Gastrocnemius medialis (tissue), 4 donors: ENCODE measurements at regions not wholly inside any gene's neighbourhood (a gene's known extent, or its start where the extent isn't known, plus 50 kb on each side); places are given as distances from the start of the nearest gene placed in this dataset.

Source experiments
- ATAC-seq, 2 donors: fragments of 150-250 bp; one replicate each; pipeline ENCODE4 v1.9.1; 2016
- DNase-seq, 2 donors: peaks; one replicate each; pipeline ENCODE4 v3.0.0-alpha.2; 2019
- H3K27ac ChIP-seq, 4 donors: fragments of 200-600 bp; sonication (generic); 1 replicate in 1 of 4; 2 replicates in 3 of 4; pipeline ENCODE4 v1.5.1; 2016 to 2018; ENCODE audit warnings: mild to moderate bottlenecking in 2 of 4, moderate library complexity in 1 of 4
- H3K27me3 ChIP-seq, 3 donors: fragments of 200-600 bp; sonication (generic) in 2 of 3; 1 replicate in 1 of 3; 2 replicates in 2 of 3; pipeline versions ENCODE4 v1.5.1 to v1.6.0; 2016 to 2019; ENCODE audit warnings: mild to moderate bottlenecking in 1 of 3, moderate library complexity in 1 of 3
- H3K36me3 ChIP-seq, 2 donors: fragments of 200-600 bp; sonication (generic) in 1 of 2; one replicate each; pipeline ENCODE4 v1.5.1; 2017 to 2018
- H3K4me1 ChIP-seq, 2 donors: fragments of 200-600 bp; sonication (generic) in 1 of 2; one replicate each; pipeline ENCODE4 v1.5.1; 2016 to 2017; ENCODE audit warnings: mild to moderate bottlenecking in 2 of 2
- H3K4me3 ChIP-seq, 4 donors: fragments of 200-600 bp; sonication (generic) in 3 of 4; 1 replicate in 1 of 4; 2 replicates in 3 of 4; pipeline ENCODE4 v1.5.1; 2016 to 2019; ENCODE audit warnings: mild to moderate bottlenecking in 2 of 4
- H3K9me3 ChIP-seq, 3 donors: fragments of 200-600 bp; sonication (generic) in 2 of 3; 1 replicate in 1 of 3; 2 replicates in 2 of 3; pipeline ENCODE4 v1.5.1; 2016 to 2019
- POLR2A ChIP-seq, 2 donors: fragments of 450-650 bp; IDR thresholded peaks; one replicate each; pipeline ENCODE4 v1.6.1; 2017; ENCODE audit warnings: antibody characterized with exemption in 2 of 2, mild to moderate bottlenecking in 2 of 2, moderate library complexity in 2 of 2
- in situ Hi-C, 4 donors: fragments of 200-750 bp; cut with MboI; loops; one replicate each; pipeline versions ENCODE4 v1.15.0 to v1.8.0; 2017; ENCODE audit warnings: low sequenced_read_pairs in 4 of 4
- intact Hi-C: fragments of 100-400 bp; cut with DNase I; formaldehyde crosslinking; loops from one replicate; pipeline ENCODE4 v1.15.1; 2023; ENCODE audit warnings: low total_unique reads
- TF ChIP-seq, protein P1 (sequence below), 5 experiments: fragments of 450-650 bp in 3 of 5; fragments of 200-600 bp in 2 of 5; sonication (generic) in 2 of 5; IDR thresholded peaks in 4 of 5; conservative IDR thresholded peaks in 1 of 5; 1 replicate in 4 of 5; 2 replicates in 1 of 5; pipeline ENCODE4 v1.5.1; 2016 to 2019; ENCODE audit warnings: antibody characterized with exemption in 5 of 5, mild to moderate bottlenecking in 3 of 5, moderate library complexity in 3 of 5

- no peaks in the 10 kb centered on the region for H3K4me1 ChIP-seq
- H3K27me3 ChIP-seq = no peaks in the 10 kb centered on the region
- DNase-seq (no peak), ATAC-seq (no peak)
- intact Hi-C loops (no loop called here), in situ Hi-C loops (no loop called here)
- no peak for TF ChIP-seq POLR2A (IDR thresholded peaks at IDR 0.05)
- TF ChIP-seq, protein P1, sequence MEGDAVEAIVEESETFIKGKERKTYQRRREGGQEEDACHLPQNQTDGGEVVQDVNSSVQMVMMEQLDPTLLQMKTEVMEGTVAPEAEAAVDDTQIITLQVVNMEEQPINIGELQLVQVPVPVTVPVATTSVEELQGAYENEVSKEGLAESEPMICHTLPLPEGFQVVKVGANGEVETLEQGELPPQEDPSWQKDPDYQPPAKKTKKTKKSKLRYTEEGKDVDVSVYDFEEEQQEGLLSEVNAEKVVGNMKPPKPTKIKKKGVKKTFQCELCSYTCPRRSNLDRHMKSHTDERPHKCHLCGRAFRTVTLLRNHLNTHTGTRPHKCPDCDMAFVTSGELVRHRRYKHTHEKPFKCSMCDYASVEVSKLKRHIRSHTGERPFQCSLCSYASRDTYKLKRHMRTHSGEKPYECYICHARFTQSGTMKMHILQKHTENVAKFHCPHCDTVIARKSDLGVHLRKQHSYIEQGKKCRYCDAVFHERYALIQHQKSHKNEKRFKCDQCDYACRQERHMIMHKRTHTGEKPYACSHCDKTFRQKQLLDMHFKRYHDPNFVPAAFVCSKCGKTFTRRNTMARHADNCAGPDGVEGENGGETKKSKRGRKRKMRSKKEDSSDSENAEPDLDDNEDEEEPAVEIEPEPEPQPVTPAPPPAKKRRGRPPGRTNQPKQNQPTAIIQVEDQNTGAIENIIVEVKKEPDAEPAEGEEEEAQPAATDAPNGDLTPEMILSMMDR (IDR thresholded peaks at IDR 0.05 in 4 of 5, conservative IDR thresholded peaks at IDR 0.05 in 1 of 5) = no peak
- H3K36me3 ChIP-seq = no peaks in the 10 kb centered on the region
- H3K4me3 ChIP-seq = no peak overlapping the region
- no peak overlapping the region for H3K27ac ChIP-seq
- no peaks in the 10 kb centered on the region for H3K9me3 ChIP-seq
Measured at GRCh38 chr2:57075226-57075625, 891.4 kb downstream of the CCDC85A start.

DNA sequence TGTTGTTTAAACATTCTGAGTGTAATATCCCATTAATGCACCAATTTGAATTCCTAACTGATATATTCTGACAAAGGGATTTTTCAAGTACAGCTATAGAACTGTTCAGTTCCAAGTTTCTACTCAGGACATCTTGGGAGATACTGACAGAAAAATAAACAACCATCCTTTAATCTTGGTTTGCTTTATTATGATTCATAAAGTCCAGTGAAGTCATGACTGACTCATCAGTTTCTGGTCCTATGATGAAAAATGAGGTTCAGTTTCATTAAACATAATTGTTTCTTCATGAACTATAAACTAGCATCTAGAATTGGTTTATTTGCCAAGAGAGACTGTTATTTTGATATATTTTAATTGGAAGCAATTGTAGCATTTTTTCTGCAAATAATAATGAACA, 896.2 kb downstream of the CCDC85A start:
- no peaks in the 10 kb centered on the region for H3K36me3 ChIP-seq
- H3K4me3 ChIP-seq = no peak overlapping the region
- no peak for TF ChIP-seq POLR2A (IDR thresholded peaks at IDR 0.05)
- TF ChIP-seq, protein P1 (IDR thresholded peaks at IDR 0.05 in 4 of 5, conservative IDR thresholded peaks at IDR 0.05 in 1 of 5) = no peak
- no peaks in the 10 kb centered on the region for H3K9me3 ChIP-seq
- intact Hi-C loops = no loop called here
- in situ Hi-C loops = no loop called here
- H3K27ac ChIP-seq = no peak overlapping the region
- no peaks in the 10 kb centered on the region for H3K4me1 ChIP-seq
- ATAC-seq = no peak
- no peaks in the 10 kb centered on the region for H3K27me3 ChIP-seq
- no peak for DNase-seq

DNA sequence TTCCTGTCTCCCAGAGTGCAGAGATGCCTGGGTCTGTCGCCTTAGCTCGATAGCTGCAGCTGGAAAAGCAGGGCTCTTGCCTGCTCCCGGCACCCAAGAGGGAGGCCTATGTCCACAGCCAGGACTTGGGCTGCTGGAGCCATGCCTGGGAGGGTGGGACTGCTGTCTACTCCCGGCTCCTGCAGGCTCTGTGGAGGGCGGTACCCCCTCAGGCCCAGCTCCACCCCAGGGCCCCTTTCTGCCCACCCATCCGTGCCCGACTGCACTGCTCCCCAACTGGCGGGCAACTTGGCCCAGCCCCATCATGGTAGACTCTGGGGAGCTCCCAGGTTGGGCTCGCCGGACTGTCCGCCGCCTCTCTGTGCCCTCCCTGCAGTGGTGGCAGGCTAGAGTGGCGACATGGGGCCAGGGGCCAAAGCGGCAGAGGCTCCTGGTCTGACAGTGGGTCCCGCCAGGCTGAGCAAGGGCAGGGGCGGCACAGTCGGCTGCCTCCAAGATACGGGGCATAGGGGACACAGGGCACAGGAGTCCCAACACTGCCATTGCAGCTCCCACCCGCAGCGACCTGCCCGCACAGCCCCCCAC, 901.0 kb downstream of the CCDC85A start:
- Histone ChIP-seq H3K27me3 (no peaks in the 10 kb centered on the region), H3K9me3 (no peaks in the 10 kb centered on the region), H3K27ac (no peak overlapping the region), H3K4me3 (no peak overlapping the region), H3K4me1 (no peaks in the 10 kb centered on the region), H3K36me3 (no peaks in the 10 kb centered on the region)
- intact Hi-C loops = no loop called here
- TF ChIP-seq POLR2A (IDR thresholded peaks at IDR 0.05) = no peak
- TF ChIP-seq, protein P1 (IDR thresholded peaks at IDR 0.05 in 4 of 5, conservative IDR thresholded peaks at IDR 0.05 in 1 of 5) = no peak
- ATAC-seq (no peak), DNase-seq (no peak)
- in situ Hi-C loops = no loop called here

DNA sequence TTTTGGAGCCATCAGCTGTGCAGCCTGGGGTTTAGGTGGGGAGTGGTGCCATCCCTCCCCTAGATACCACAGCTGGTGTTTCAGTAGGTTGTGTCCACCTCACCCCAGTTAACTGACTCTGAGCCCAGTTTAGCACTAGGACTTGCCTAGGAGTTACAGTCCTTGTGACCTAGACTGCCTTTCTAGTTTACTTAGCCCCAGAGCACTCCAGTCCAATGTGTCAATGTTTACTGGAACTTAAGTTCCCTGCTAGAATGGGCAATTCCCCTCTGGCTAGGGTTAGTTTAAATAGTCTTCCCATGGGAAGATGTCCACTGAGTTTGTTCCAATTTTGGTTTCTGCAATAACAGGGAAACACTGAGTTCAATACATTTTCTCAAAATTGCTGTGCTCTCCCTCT, 909.2 kb downstream of the CCDC85A start:
- TF ChIP-seq, protein P1 (IDR thresholded peaks at IDR 0.05 in 4 of 5, conservative IDR thresholded peaks at IDR 0.05 in 1 of 5) = no peak
- no peak for TF ChIP-seq POLR2A (IDR thresholded peaks at IDR 0.05)
- H3K4me1 ChIP-seq = no peaks in the 10 kb centered on the region
- H3K27ac ChIP-seq = no peak overlapping the region
- H3K27me3 ChIP-seq = no peaks in the 10 kb centered on the region
- in situ Hi-C loops = no loop called here
- H3K9me3 ChIP-seq = no peaks in the 10 kb centered on the region
- intact Hi-C loops = no loop called here
- ATAC-seq (no peak), DNase-seq (no peak)
- H3K4me3 ChIP-seq = no peak overlapping the region
- no peaks in the 10 kb centered on the region for H3K36me3 ChIP-seq

- H3K4me1 ChIP-seq = no peaks in the 10 kb centered on the region
- no peak overlapping the region for H3K27ac ChIP-seq
- H3K4me3 ChIP-seq = no peak overlapping the region
- no peak for DNase-seq
- intact Hi-C loops (no loop called here), in situ Hi-C loops (no loop called here)
- TF ChIP-seq, protein P1 (IDR thresholded peaks at IDR 0.05 in 4 of 5, conservative IDR thresholded peaks at IDR 0.05 in 1 of 5) = no peak
- TF ChIP-seq POLR2A (IDR thresholded peaks at IDR 0.05) = no peak
- H3K9me3 ChIP-seq = no peaks in the 10 kb centered on the region
- H3K27me3 ChIP-seq = no peaks in the 10 kb centered on the region
- no peak for ATAC-seq
- H3K36me3 ChIP-seq = no peaks in the 10 kb centered on the region
Measured at GRCh38 chr2:57097855-57098254, 914.1 kb downstream of the CCDC85A start.
